PC-3 (cell line): ENCODE measurements at regions not wholly inside any gene's neighbourhood (a gene's known extent, or its start where the extent isn't known, plus 50 kb on each side); places are given as distances from the start of the nearest gene placed in this dataset.
A peak's percentile ranks its signal among the peaks of the same experiment; 100 is the strongest.

Experiments used
- ATAC-seq: fragments of 200-7000 bp; cut with Tn5 transposase; 2 replicates; pipeline ENCODE4 v1.9.1; 2020; ENCODE audit warnings: mild to moderate bottlenecking, moderate library complexity
- BruUV-seq: library from RNA; stranded (reverse); fragments of 400-500 nt; replicated peaks from 2 replicates; lab custom pipeline; 2021; lab: Mats Ljungman, UMichigan
- CTCF ChIA-PET: fragments of 300-600 bp; sonication (Branson Sonifier 250); formaldehyde crosslinking; loops from one replicate; lab custom pipeline; 2022; ENCODE audit warnings: antibody characterized with exemption; lab: Charles Lee
- POLR2A ChIA-PET: fragments of 300-600 bp; sonication (Branson Sonifier 250); formaldehyde crosslinking; loops from one replicate; lab custom pipeline; 2022; ENCODE audit warnings: antibody characterized with exemption; ENCODE audit not compliant: unreplicated experiment; lab: Charles Lee
- DNase-seq: peaks from one replicate; pipeline ENCODE4 v3.0.0-alpha.2; 2015
- H2AFZ ChIP-seq: fragments of 300-600 bp; sonication (generic); 2 replicates; pipeline ENCODE4 v1.6.0; 2016; ENCODE audit warnings: antibody characterized with exemption, low read length
- H3F3A ChIP-seq: fragments of 300-600 bp; sonication (generic); one replicate; pipeline ENCODE4 v1.6.0; 2017; ENCODE audit warnings: antibody characterized with exemption, low read length, control low read depth, mild to moderate bottlenecking; ENCODE audit not compliant: unreplicated experiment
- H3K27ac ChIP-seq: fragments of 300-600 bp; sonication (generic); 2 replicates; pipeline ENCODE4 v1.5.1; 2016; ENCODE audit warnings: mild to moderate bottlenecking, low read length
- H3K27me3 ChIP-seq: fragments of 300-600 bp; sonication (generic); 2 replicates; pipeline ENCODE4 v1.6.1; 2016; ENCODE audit warnings: low read length, mixed read lengths
- H3K36me3 ChIP-seq: fragments of 300-600 bp; sonication (generic); 2 replicates; pipeline ENCODE4 v1.6.1; 2016; ENCODE audit warnings: low read depth, mixed run types, low read length, mixed read lengths
- H3K4me1 ChIP-seq: fragments of 300-600 bp; sonication (generic); 2 replicates; pipeline ENCODE4 v1.5.1; 2016; ENCODE audit warnings: low read length; ENCODE audit not compliant: insufficient read depth
- H3K4me2 ChIP-seq: fragments of 300-600 bp; sonication (generic); 2 replicates; pipeline ENCODE4 v1.6.0; 2016; ENCODE audit warnings: low read length
- H3K4me3 ChIP-seq: fragments of 300-600 bp; sonication (generic); 2 replicates; pipeline ENCODE4 v1.5.1; 2016; ENCODE audit warnings: mild to moderate bottlenecking, low read length, mixed read lengths
- H3K79me2 ChIP-seq: fragments of 300-600 bp; sonication (generic); 2 replicates; pipeline ENCODE4 v1.6.1; 2017; ENCODE audit warnings: low read length, mixed read lengths
- H3K9ac ChIP-seq: fragments of 300-600 bp; sonication (generic); 2 replicates; pipeline ENCODE4 v1.6.0; 2016; ENCODE audit warnings: mild to moderate bottlenecking, low read length
- H3K9me2 ChIP-seq: fragments of 300-600 bp; sonication (generic); replicated peaks from 2 replicates; pipeline ENCODE4 v1.6.1; 2016; ENCODE audit warnings: mixed run types, low read length, mixed read lengths
- H3K9me3 ChIP-seq: fragments of 300-600 bp; sonication (generic); 2 replicates; pipeline ENCODE4 v1.6.1; 2016; ENCODE audit warnings: low read length, mixed read lengths
- H4K20me1 ChIP-seq: fragments of 300-600 bp; sonication (generic); 2 replicates; pipeline ENCODE4 v1.6.1; 2016; ENCODE audit warnings: low read length, mixed read lengths
- EZH2 ChIP-seq: fragments of 300-600 bp; sonication (generic); IDR thresholded peaks from one replicate; pipeline ENCODE4 v1.6.1; 2017; ENCODE audit warnings: antibody characterized with exemption, mild to moderate bottlenecking, low read length; ENCODE audit not compliant: unreplicated experiment
- EZH2phosphoT487 ChIP-seq: fragments of 300-600 bp; sonication (generic); IDR thresholded peaks from 2 replicates; pipeline ENCODE4 v1.6.1; 2018; ENCODE audit warnings: mild to moderate bottlenecking, antibody characterized with exemption, low read length, borderline replicate concordance
- intact Hi-C: fragments of 100-400 bp; cut with micrococcal nuclease; formaldehyde crosslinking; loops from 2 replicates; pipeline ENCODE4 v1.9.0; 2023
- TF ChIP-seq, protein P1 (sequence below): fragments of 300-600 bp; sonication (generic); conservative IDR thresholded peaks from 2 replicates; pipeline ENCODE4 v1.5.1; 2017; ENCODE audit warnings: antibody characterized with exemption, low read depth, mild to moderate bottlenecking, low read length

DNA sequence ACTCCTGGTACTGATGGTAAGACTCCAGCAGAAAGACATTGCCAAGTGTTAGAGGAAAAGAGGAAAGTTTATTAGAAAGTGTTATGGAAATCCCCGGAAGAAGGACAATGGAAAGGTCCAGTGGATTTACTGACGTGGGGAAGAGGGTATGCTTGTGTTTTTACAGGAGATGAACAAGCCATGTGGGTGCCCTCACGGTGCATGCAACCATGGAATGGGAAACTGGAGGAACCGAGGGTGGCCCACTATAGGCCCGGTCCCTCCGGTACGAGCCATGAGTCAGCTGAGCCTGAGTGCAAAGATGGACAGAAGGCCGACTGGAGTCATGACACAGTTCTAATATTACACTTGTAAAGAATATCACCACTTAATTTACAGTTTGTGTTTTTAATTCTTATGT, 123.3 kb upstream of the ZCCHC13 start:
- ChIA-PET CTCF (no interaction called here), POLR2A (no interaction called here)
- Histone ChIP-seq H2AFZ (no peak overlapping the region), H3K4me2 (no peak overlapping the region), H3K4me3 (no peak overlapping the region), H4K20me1 (no peaks in the 10 kb centered on the region), H3K9ac (no peak overlapping the region), H3K27ac (no peak overlapping the region), H3K79me2 (no peaks in the 10 kb centered on the region), H3K4me1 (peaks cover 11% of the 10 kb centered on the region), H3F3A (no peaks in the 10 kb centered on the region), H3K36me3 (no peaks in the 10 kb centered on the region), H3K9me2 (no peaks in the 10 kb centered on the region), H3K9me3 (no peaks in the 10 kb centered on the region), H3K27me3 (no peaks in the 10 kb centered on the region)
- no peak for ATAC-seq
- no peak for TF ChIP-seq EZH2
- TF ChIP-seq, protein P1, sequence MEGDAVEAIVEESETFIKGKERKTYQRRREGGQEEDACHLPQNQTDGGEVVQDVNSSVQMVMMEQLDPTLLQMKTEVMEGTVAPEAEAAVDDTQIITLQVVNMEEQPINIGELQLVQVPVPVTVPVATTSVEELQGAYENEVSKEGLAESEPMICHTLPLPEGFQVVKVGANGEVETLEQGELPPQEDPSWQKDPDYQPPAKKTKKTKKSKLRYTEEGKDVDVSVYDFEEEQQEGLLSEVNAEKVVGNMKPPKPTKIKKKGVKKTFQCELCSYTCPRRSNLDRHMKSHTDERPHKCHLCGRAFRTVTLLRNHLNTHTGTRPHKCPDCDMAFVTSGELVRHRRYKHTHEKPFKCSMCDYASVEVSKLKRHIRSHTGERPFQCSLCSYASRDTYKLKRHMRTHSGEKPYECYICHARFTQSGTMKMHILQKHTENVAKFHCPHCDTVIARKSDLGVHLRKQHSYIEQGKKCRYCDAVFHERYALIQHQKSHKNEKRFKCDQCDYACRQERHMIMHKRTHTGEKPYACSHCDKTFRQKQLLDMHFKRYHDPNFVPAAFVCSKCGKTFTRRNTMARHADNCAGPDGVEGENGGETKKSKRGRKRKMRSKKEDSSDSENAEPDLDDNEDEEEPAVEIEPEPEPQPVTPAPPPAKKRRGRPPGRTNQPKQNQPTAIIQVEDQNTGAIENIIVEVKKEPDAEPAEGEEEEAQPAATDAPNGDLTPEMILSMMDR, result no peak
- TF ChIP-seq EZH2phosphoT487, result no peak
- no peak for DNase-seq
- no TSS peak for BruUV-seq
- intact Hi-C loops, result no loop called here

DNA sequence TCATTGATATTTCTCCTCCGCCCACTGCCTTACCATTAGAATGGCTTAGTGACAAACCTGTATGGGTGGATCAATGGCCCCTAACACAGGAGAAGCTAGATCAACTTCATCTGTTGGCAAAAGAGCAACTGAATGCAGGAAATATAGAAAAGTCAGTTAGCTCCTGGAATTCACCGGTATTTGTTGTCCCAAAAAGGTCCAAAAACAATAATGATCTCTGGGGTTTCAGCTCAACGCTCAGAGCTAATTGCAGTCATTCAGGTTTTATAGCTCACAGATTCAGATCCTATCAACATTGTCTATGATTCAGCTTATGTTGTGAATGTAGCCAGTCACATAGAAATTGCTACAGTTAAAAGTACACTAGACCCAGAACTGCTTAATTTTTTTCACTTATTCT, 124.0 kb upstream of the ZCCHC13 start:
- no TSS peak for BruUV-seq

DNA sequence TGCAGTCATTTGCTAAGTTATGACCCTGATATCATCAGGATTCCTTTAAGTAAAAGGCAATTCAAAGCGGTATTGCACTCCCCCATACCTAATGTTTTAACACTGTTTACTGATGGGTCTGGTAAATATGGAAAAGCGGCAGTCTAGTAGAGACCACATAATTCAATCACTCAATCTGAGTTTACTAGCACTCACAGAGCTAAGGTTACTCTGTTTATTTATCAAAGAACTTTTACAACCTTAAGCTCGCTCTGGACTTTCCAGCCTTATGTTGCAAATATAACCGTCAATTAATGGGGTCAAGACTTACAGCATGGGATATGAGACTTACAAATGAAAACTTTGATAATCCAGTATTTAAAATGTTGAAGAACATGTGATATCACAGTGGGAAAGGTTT, 124.5 kb upstream of the ZCCHC13 start:
- Histone ChIP-seq H3K4me3 (no peak overlapping the region), H3K36me3 (no peaks in the 10 kb centered on the region), H3K4me2 (peak overlapping the region; percentile 11; the same call in 1 of the 2 replicates), H3K79me2 (no peaks in the 10 kb centered on the region), H3K9ac (no peak overlapping the region), H3K9me2 (no peaks in the 10 kb centered on the region), H2AFZ (no peak overlapping the region), H3F3A (no peaks in the 10 kb centered on the region), H3K9me3 (no peaks in the 10 kb centered on the region), H3K27ac (no peak overlapping the region), H3K4me1 (peaks cover 11% of the 10 kb centered on the region), H3K27me3 (no peaks in the 10 kb centered on the region), H4K20me1 (no peaks in the 10 kb centered on the region)
- BruUV-seq, result no TSS peak
- ChIA-PET CTCF (no interaction called here), POLR2A (no interaction called here)
- TF ChIP-seq EZH2phosphoT487 (no peak), EZH2 (no peak)
- TF ChIP-seq, protein P1, result no peak
- intact Hi-C loops, result no loop called here
- DNase-seq (no peak), ATAC-seq (peak; percentile 57)

More for the DNA sequence above, 124.0 kb upstream of the ZCCHC13 start:
- no peak overlapping the region for H3K4me3 ChIP-seq
- DNase-seq (no peak), ATAC-seq (no peak)
- H3K4me1 ChIP-seq, result peaks cover 11% of the 10 kb centered on the region
- H3K36me3 ChIP-seq, result no peaks in the 10 kb centered on the region
- intact Hi-C loops, result no loop called here
- no peak overlapping the region for H3K27ac ChIP-seq
- no peaks in the 10 kb centered on the region for H3K27me3 ChIP-seq
- POLR2A ChIA-PET, result no interaction called here
- H3K79me2 ChIP-seq, result no peaks in the 10 kb centered on the region
- H3F3A ChIP-seq, result no peaks in the 10 kb centered on the region
- H2AFZ ChIP-seq, result no peak overlapping the region
- H3K9me3 ChIP-seq, result no peaks in the 10 kb centered on the region
- no peak for TF ChIP-seq EZH2
- TF ChIP-seq, protein P1, result no peak
- TF ChIP-seq EZH2phosphoT487, result no peak
- H4K20me1 ChIP-seq, result no peaks in the 10 kb centered on the region
- H3K4me2 ChIP-seq, result peak overlapping the region; percentile 11; the same call in 1 of the 2 replicates
- no peak overlapping the region for H3K9ac ChIP-seq
- no peaks in the 10 kb centered on the region for H3K9me2 ChIP-seq
- CTCF ChIA-PET, result no interaction called here
